ENCODE measurements at regions not wholly inside any gene's neighbourhood (a gene's known extent, or its start where the extent isn't known, plus 50 kb on each side); places are given as distances from the start of the nearest gene placed in this dataset.

DNA sequence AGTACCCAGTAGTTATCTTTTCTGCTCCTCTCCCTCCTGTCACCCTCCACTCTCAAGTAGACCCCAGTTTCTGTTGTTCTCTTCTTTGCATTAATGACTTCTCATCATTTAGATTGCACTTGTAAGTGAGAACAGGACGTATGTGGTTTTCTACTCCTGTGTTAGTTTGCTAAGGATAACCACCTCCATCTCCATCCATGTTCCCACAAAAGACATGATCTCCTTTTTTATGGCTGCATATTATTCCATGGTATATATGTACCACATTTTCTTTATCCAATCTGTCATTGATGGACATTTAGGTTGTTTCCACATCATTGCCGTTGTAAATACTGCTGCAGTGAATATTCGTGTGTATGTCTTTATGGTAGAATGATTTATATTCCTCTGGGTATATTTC is 1346.5 kb downstream of the MRPL39 start:
- TF ChIP-seq RAD21 (IDR thresholded peaks at IDR 0.05; ENCODE audit: low read depth) (no peak), TEAD4 (IDR thresholded peaks at IDR 0.05) (no peak), EP300 (IDR thresholded peaks at IDR 0.05; ENCODE audit: borderline replicate concordance) (no peak), EGR1 (IDR thresholded peaks at IDR 0.05) (no peak), TAF1 (IDR thresholded peaks at IDR 0.05; ENCODE audit: low read depth) (no peak), FOXM1 (IDR thresholded peaks at IDR 0.05; ENCODE audit: borderline replicate concordance, low read depth) (no peak)
